GM21825 (cell line): ENCODE measurements at regions not wholly inside any gene's neighbourhood (a gene's known extent, or its start where the extent isn't known, plus 50 kb on each side); places are given as distances from the start of the nearest gene placed in this dataset.

ENCODE experiments used
- ATAC-seq: cut with Tn5 transposase; IDR thresholded peaks from one replicate; pipeline ENCODE4 v1.9.1; 2021; ENCODE audit warnings: mild to moderate bottlenecking, moderate library complexity; ENCODE audit not compliant: unreplicated experiment

GRCh38 chr2:555164-555922 lies 121.9 kb downstream of the TMEM18 start:
- ATAC-seq, result no peak

DNA sequence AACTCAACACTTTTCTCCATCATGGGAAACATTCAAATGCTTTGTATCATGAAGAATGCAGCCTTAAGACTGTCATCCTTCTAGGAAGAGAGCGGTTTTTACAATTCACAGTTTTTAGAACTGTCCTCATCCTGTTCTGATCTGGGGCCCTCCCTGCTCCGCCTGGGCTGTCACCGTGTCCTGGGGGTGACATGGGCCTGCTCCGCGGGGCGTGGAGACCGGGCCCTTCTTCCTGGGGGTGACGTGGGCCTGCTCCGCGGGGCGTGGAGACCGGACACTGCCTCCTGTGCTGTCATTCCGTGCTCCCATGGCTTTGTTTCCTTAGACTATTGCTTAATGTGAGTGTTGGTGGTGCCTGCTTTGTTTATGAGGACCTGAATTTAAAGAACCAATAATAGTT lies 122.8 kb downstream of the TMEM18 start:
- peak; percentile 45 for ATAC-seq

- no peak for ATAC-seq
These were observed 124.3 kb downstream of the TMEM18 start for GRCh38 chr2:552906-553305.

DNA sequence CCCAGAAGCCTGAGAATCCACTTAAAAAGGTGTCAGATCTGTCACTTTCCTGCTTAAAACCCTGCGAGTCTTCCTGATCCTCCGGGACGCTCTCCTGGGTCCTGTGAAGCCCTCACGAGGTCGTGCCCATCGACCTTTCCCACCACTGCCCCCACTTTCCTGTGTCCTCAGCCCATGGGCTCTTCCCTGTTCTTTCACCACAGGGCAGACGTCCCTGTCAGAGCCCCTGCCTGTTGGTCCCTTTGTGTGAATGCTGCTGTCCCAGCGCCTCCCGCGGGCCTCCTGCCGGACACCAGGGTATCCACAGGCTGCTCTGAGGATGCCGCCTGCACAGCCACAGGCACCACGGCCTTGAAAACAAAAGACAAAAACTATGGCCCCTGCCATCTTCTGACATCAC lies 125.6 kb downstream of the TMEM18 start:
- ATAC-seq, result no peak

DNA sequence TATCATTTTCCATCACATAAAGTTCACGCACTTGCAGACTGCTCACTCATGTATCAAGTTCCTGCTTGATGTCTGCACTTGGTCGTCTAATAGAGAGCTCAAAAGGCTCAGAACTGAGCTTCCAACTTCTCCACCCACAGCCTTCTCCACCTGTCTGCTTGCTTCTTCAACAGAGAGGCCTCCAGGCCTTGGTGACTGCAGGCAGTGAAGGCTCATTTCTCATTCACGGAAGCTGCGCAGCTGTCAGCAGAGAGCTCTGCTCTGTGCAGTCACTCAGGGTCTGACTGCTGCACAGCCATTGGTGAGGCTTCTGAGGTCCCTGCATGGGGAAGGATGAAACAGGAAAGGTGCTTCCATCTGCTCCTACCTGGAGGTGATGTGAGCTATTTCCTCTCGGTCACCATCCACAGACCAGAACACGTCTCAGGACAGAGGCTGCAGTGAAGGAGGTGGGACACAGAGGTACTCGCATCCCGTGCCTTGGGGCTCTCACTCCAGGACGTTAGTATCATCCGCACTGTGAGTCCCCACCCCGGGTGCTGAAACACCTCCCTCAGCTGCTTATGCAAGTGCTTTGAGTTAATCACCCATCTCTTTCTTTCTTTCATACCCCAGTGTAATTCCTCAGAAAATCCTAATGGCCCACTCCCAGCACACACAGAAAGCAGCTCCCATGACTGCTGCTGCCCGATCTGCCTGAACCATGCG lies 126.2 kb downstream of the TMEM18 start:
- ATAC-seq, result no peak

- no peak for ATAC-seq
These were observed 131.2 kb downstream of the TMEM18 start for GRCh38 chr2:545711-546650.

DNA sequence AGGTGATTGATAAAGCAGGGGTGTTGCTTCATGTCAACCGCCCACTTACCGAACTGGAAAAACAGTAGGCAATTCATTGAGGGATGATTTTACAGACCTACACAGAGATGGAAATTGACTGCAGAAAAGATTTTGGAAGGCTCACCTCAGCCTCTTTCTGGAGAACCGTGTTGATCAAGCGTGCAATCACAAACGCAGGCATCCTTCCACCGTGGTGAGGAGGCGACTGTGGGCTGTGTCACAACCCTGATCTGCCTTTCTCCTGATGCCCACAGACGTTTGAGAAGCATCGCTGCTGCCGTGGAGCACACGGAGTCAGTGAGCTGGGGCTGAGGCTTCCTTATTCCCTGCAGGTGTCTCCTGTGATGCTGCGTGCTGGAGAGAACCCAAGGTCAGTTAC lies 132.0 kb downstream of the TMEM18 start:
- no peak for ATAC-seq

GRCh38 chr2:538646-539045 lies 138.6 kb downstream of the TMEM18 start:
- ATAC-seq, result no peak

DNA sequence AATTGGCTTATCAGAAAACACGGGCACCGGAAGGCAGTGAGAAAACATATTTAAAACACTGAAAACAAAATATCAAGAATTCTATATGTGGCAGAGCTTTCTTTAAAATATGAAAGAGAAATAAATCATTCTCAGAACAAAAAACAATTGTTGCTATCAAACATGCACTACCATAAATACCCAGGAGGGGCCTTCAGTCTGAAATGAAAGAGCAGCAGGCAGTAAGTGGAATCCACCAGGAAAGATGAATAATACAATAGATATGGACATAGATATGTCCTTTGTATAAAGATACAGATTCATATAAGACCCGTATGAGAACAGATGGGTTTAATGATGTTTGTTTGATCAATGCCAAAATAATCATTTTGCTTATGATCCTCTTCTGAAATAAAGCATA lies 142.0 kb downstream of the TMEM18 start:
- ATAC-seq, result no peak

GRCh38 chr2:529852-530251 lies 147.4 kb downstream of the TMEM18 start:
- ATAC-seq, result no peak

- ATAC-seq, result no peak
These were observed 147.8 kb downstream of the TMEM18 start for GRCh38 chr2:529424-529823.

GRCh38 chr2:527581-527980 lies 149.6 kb downstream of the TMEM18 start:
- no peak for ATAC-seq

DNA sequence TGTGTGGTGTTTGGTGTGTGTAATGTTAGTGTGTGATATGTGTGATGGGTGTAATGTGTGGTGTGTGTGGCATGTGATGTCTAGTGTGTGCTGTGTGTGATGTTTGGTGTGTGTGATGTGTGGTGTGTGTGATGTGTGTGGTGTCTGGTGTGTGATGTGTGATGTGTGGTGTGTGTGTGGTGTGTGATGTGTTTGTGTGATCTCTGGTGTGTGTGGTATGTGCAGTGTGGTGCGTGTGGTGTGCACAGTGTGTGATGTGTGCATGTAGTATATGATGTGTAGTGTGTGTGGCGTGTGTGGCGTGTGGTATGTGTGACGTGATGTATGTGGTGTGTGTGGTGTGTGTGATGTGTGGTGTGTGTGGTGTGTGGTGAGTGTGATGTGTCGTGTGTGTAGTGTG lies 150.3 kb downstream of the TMEM18 start:
- no peak for ATAC-seq

- no peak for ATAC-seq
These were observed 151.6 kb downstream of the TMEM18 start for GRCh38 chr2:525611-526010.

GRCh38 chr2:525021-525420 lies 152.2 kb downstream of the TMEM18 start:
- no peak for ATAC-seq

GRCh38 chr2:524442-524841 lies 152.8 kb downstream of the TMEM18 start:
- no peak for ATAC-seq

DNA sequence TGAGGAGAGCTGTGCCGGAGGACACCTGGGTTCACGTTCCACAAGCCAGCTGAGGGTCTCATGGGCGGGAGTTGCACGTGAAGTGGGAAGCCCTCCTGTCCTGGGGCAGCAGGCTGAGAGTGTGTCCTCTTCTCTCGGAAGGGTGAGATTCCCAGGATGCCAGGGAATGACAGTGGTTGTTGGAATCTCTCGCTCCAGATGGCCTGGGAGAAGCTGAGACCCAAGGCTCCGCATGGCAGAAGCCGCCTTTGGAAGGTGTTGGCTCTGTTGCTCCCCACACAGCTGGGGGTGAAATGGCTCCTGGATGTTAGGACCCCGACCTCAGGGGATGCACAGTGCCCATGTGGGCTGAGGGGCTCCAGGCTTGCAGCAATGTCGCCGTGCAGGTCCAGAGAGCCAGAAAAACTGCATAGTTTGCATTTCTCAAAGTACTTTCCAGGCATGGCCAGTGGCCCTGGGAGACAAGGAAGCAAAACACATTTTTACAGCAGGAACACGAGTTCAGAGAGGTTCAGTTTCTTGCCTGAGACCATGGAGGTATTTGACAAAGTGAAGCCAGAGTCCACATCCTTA lies 153.4 kb downstream of the TMEM18 start:
- ATAC-seq, result no peak

DNA sequence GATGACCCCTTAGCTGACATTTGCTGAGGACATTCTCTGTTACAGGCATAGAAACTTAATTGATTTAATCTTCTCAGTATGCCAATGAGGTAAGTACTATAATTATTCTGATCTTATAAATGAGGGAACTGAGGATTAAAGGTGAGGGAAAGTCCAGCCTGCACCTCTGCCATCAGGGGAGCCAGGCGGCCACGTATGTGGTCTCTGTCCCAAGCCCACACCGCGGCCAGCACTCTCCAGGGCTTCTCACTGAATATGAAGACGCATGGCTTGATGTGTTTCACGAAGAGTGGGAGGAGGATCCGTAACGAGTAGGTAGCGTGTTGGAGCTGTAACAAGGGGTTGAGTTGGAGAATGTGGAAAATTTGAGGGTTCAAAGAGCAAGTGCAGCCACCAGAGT lies 154.4 kb downstream of the TMEM18 start:
- no peak for ATAC-seq

DNA sequence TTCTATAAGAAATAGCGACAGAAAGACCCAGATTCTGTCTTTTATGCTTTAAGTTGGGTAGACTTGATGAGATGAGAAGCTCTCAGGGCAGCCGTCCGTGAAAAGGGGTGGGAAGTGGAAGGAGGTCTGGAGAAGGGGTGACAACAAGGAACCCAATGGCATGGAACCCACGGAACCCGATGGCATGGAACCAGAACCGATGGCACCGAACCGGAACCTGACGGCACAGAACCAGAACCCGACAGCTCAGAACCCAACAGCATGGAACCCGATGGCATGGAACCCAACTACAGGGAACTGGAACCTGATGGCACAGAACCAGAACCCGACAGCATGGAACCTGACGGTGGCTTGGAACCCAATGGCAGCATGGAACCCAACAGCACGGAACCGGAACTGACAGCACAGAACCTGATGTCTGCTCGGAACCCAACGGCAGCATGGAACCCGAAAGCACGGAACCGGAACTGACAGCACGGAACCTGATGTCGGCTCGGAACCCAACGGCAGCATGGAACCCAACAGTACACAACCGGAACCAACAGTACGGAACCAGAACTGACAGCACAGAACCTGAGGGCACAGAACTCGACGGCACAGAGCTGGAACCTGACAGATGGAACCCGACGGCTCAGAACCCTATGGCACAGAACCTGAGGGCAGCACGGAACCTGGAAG lies 155.2 kb downstream of the TMEM18 start:
- ATAC-seq, result no peak

- ATAC-seq, result no peak
These were observed 156.4 kb downstream of the TMEM18 start for GRCh38 chr2:520663-521340.
